AG08396 (cell line): ENCODE measurements at regions not wholly inside any gene's neighbourhood (a gene's known extent, or its start where the extent isn't known, plus 50 kb on each side); places are given as distances from the start of the nearest gene placed in this dataset.

Experiments
- DNase-seq: peaks from one replicate; pipeline ENCODE4 v3.0.0; 2012; ENCODE audit warnings: low spot score, mixed read lengths

DNA sequence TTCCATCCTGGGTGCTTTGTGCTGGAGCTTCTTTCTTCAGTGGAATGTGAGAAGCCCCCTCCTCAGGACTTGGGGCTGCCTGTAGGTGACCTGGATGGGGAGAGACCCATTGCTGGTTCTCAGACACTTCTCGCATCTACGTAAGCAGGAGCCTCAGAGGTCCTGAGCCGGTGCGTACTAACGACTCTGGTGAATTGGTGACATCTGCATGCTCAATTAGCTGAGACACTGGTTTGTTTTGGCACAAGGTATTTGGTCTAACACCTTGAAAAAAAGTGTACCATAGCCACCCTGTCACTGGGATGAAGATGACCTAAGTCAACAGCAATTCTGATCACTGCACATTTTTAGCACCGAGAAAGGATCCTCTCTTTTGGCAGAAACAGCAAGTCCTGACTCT is 57.7 kb downstream of the LRRC30 start:
- DNase-seq, result no peak

DNA sequence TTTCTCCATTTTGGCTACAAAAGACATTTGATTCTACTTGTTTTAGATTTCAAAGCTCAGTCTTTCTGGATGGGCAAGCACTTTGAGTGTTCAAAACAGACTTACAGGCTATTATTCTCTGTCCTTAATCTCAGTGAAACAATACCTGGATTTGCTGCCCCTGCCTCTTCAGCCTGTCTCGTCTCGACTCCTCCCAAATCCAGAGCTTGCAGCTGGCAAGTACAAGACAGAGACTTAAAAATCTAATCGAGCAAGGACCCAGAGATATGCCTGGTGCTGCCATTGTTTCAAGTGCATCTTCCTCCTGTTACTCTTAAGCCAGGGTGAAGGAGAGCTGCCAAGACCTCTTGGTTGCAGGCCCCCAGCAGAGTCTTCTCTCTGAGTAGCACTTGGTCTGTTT is 59.2 kb downstream of the LRRC30 start:
- DNase-seq, result no peak

DNA sequence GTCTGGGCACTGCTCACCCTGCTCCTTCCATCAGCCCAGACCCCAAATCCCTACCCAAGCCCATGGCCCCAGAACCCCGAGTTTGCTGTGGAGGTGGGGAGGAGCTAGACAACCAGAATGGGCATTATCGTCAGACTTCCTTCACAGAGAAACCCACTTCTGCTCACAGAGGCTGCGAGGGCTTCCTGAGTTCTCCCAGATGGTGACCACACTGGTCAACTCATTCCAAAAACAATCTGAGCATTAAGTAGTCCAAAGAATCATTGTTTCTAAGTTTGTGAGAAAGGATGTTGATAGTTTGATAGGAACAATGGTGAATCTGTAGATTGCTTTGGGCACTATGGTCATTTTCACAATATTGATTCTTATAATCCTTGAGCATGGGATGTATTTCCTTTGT is 60.2 kb downstream of the LRRC30 start:
- DNase-seq, result no peak

DNA sequence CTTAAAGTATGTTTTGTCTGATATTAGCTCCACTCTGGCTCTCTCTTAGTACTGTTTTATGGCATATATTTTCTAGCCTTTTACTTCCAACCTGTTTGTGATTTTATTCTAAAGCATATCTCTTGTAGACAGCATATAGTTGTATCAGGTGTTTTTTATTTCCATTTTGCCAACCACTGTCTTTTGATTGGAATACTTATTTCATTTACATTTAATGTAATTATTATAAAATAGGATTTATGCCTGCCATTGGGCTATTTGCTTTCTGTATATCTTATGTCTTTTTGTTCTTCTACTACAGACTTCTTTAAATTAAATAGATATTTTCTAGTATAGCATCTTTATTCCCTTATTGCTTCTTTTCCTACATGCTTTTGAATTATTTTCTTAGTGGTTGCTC is 67.3 kb downstream of the LRRC30 start:
- no peak for DNase-seq

DNA sequence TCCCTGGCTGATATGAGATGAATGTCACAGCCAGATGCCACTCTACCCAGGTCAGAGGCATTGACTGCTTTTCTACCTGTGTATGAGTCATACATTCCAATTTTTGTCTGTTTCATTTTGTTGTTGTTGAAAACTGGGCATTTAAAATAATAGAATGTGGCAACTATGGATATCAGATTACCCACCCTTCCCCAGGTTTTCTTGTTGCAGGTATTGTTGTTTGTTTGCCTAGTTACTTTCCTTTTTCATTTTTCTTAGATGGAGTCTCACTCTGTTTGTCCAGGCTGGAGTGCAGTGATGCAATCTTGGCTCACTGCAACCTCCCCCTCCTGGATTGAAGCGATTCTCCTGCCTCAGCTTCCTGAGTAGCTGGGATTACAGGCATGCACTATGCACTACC is 70.2 kb downstream of the LRRC30 start:
- DNase-seq, result no peak

DNA sequence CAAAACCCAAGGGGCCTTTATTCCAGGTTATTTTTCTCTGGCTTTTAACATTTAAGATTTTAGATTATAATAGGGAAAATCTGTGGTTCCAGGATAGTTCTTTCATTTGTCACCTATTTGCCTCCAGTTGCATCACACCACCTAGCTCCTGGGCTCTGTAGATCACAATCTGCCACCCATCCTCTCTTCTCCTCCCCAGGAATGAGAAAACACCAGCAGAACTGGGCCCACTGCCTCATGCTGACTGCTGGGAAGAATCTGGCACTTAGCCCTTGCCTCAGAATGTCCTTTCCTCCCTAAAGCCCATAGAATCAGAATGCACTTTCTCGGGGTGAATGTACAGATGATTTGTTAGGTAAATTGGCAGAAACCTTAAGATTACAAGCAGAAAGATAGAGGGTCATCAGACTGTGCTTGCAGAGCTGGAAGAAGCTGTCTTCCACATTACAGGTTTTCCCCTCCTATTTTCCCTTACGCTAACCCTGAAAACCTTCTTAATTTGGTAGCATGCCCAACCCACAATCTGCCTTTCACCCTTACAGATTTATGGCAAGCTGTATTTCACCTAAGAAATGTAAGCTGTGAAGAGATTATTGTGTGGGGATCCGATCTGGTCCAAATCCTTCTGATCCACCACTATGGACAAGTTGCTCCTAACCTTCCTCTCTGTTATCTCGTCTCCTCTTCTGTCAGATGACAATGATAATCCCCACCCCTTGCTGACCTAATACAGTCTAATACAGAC is 72.6 kb downstream of the LRRC30 start:
- DNase-seq, result no peak

DNA sequence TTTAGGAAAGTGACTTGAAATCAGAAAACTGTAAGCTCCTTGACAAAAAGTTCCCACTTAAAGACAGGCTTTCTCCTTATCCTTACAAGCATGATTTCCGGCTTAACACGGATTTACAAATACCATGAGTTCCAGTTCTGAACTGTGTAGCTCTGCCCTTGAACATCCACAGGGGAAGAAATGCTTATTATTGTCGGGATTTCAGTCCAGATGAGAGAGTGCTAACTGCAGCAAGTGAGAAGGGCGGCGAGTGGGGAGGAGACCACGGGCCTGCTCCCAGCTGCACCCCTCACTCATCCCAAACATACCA is 73.1 kb downstream of the LRRC30 start:
- no peak for DNase-seq

DNA sequence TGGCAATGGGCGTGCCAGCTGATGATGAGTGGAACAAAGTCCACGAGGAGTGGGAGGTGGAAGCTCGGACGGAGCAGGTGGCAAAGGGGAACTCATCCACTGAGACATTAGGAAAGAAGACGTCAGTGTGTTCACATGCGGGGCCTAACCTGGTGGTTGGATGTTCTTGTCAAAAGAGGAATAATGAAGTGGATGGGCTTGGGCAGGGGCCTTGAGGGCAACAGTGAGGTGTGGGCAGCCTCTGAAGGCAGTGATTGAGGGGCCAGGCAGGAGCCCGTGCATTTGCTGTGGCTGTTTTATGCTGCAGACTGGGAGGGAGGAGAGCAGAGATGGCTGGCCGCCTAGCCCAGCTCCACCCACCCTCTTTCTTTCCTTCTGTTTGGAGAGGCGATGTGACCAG is 74.5 kb downstream of the LRRC30 start:
- no peak for DNase-seq

DNA sequence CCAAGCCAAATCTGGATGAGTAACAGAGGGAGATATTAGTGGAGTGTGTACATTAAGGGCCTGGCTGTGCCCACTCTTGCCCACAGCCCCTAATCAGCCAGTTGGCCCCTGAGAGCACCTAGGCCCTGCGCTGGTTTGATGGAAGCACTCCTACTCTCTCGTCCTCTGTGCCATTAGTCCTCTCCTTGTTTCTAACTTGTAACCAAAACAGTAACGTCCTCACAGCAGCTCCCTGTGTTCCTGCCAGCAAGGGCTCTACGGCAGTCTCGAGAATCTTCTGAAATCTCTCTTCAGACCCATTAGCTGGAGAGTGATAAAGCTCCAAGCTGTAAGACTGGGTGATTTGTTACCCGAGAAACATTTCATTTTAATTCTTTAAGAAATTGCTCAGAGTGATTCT is 76.1 kb downstream of the LRRC30 start:
- DNase-seq, result no peak

DNA sequence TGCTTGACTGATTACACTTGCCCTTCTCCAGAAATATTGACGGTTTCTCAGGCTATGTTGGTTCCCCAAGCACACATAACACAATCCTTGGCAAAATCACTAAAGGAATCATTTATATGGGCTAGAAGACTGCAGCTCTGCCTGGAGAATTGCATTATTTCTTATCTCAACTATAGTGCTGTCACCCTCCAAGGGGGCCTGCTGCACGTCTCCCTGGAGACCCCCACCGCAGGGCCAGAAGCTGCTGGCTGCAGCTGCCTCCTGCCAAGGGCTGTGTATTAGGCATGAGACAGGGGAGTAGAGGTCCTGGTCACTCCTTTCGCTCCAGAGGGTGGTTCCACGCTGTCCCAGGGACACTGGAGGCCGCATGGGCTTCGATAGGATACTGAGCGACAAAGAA is 76.6 kb downstream of the LRRC30 start:
- no peak for DNase-seq

DNA sequence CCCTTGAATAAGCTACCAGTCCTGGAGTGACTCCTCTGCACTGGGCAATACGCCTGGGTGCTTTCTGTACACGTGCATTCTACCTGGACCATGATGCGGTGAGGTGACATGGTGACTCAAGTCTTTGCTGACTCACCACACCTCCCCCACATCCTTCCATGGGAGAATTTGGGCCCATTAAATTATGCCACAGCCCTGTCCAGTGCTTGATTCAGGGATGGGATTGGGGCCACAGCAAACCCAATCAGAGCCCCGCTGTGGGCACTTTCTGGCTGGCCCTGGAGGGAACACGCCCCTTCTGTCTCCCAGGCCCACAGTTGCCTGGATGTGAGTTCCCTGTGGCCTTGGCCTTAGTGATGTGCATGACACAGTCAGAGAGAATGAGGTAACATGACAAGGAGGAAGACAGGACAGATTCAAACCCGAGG is 86.9 kb downstream of the LRRC30 start:
- no peak for DNase-seq

DNA sequence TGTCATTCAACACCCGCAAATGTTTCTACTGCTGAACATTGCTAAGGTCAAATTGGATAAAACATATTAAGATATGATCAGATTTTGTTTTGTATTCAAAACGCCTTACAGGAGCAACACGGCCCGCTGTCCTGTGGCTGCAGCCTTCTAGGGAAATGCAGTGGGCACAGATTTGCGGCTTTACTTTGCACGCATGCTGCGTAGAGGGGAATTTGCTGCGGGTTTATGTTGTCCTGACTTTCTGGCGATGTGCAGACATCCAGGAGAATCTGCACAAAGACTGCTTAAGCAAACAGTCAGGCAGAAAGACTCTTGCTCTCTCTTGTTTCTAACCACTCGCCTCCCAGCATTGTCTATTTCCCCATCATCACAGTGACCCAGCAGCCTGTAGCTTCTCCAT is 88.3 kb downstream of the LRRC30 start:
- DNase-seq, result no peak

DNA sequence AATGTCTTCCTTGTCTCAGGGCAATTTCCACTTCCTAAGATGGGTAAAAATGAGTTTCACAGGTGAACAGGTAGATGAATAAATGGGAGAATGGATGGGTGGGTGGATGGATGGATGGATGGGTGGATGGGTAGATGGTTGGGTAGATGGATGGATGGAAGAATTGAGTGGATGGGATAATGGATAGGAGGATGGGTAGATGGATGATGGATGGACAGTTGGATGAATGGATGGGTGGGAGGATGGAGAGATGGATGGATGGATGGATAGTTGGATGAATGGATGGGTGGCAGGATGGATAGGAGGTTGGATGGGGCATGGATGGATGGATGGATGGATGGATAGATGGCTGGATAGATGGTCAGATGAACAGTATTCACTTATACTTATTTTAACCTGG is 90.9 kb downstream of the LRRC30 start:
- no peak for DNase-seq

DNA sequence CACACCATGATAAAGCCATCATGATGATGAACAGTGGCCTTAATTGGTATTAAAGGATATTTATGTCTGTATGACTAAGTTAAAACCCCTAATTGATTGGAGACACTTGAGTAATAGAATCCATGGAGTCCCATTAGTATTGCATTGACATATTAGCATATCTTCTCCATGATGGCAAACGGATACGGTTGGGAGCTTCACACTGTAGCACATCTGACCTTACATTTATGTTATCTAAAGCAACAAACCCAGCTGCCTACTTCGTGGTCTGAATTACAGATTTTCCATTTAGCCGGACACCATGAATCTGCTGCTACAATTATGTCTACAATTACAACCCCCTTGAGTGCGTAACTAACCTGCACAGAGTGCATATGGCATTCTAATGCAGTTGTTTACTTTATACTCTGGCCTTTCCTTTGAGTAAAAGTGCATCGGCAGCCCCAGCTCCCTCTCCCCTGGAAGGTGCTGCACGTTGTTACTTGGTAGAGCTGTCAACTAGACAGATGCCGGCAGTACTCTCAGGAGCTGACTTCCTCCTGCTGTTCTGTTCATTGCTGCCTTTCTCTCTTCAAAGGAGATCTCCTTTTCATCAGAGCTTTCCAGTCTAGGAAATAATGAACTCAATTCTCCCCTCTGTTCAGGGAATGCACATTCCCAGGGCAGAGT is 92.1 kb downstream of the LRRC30 start:
- no peak for DNase-seq

DNA sequence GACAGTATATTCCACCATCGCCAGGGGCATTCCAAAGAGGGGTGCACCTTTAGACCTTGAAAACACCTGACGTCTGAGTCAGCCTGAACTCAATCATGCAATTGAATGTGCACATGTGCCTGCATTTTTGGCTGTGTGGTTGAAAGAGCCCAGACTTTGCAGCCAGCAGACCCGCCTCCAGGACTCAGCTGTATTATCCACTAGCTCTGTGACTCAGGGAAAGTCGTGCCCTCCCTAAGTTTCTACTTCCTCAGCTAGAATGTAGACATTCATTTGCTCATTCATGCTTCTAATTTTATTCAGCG is 94.2 kb downstream of the LRRC30 start:
- DNase-seq, result no peak

DNA sequence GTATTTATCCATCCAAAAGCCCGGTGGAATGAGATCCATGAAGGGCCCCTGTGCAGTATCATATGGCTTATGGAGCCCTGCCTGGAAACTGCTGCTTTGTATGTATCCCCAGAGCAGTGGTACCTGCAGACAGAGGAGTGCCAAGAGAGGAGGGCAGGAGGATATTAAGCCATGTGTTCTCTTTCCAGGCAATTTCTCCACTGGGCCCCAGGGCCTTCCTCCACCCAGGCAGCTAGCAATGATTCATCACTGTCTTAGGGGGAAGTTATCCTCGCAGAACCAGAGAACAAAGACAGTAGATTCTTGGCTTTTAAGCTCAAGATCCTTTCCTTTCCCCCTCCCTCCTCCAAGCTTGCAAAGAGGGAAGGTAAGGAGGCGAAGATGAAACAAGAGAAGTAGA is 98.1 kb downstream of the LRRC30 start:
- no peak for DNase-seq

DNA sequence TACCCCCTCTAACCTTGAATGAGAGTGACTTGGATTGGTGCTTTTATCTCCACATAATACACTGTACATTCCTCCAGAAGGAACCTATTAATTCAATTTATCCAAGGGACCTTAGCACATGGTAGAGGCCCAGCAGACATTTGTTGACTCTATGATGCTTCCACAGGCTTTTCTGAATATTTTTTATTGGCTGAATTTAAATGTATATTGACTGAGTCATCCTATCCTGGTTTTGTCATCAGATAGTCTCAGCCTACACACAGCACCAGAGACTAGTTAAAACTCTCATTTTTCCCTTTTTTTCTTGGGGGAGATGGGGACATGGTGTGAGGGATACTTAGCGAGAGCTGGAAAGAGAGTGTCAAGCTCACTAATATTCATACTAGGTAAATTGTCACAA is 101.6 kb downstream of the LRRC30 start:
- DNase-seq, result no peak

DNA sequence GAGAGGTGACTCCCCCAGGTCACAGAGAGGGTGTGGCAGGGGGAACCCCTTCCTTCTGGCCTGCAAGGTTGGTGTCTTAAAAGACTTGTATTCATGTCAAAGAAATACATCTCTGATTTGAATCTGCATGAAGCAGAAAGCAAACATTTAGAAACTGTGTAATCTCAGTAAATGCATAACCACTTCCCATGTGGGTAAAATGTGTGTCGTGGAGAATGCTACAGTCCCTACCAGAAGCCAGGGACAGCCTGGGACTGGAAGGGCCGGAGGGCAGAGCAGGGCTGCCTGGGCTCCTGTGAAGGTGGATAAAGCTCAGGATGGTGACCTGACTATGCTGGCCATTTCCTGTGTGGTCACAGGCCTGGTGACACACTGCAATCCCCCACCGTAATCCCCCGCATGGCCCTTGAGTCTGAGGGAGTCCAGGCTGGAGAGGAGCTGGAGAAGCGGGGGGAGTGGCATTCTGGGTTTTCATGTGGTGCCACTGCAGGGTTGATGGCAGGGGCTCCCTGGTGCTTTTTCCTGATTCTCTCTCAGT is 102.2 kb downstream of the LRRC30 start:
- DNase-seq, result no peak

DNA sequence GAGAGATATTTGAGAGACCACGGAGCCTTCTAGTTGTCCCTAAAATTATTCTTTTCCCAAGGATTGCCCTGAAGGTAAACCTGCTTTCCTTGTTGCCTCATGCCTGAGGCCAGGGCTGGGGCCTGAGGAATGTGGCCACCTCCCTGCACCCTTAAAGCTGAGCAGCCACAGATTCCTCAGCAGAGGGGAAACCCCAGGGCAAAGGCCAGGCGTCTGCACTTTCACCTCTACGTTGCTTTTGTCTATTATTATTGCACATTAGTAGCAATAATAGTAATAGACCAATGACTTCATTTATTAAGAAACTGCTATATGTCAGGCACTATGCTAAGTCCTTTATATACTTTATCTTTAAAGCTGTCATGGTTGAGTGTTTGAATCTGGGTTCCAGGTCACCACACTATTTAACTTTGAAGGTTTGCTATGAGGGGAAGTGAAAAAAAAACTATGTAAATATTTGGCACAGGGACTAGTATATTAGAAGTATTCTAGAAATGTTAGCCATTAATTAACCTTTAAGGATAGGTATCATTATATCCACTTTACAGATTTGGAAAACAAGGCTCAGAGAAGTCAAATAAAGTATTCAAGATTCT is 104.2 kb downstream of the LRRC30 start:
- no peak for DNase-seq

DNA sequence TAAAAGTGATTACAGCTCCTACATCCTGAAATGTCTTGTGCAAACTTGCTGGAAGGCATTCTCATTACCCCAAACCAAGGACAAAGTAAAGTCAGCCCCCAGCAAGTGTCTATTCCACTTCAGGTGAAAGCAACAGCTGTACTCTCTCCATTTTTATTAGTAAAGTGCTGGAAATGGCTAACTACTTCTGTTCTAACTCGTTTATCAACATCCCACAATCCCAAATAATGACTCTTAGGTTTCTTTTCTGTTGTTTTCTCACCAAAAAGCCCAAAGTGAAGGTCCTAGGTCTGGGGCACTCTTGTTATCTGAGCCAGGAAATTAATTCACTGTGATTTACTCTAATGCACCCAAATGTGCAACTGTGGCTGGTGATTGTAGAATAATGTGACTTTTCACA is 105.7 kb downstream of the LRRC30 start:
- no peak for DNase-seq

DNA sequence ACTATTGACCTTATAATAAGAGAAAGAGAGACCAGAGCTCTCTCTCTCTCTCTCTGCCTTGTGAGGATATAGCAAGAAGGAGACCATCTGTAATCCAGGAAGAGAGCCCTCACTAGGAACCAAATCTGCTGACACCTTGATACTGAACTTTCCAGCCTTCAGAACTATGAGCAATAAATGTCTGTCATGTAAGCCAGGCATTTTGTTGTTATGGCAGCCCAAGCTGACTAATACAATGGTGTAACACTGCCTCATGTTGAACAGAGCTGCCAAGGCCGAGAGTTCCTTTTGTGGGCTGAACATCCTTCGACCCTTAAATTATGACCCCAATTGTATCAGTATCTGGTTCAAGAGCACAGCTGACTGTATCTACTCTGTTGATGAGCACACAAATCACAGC is 108.0 kb downstream of the LRRC30 start:
- DNase-seq, result no peak

DNA sequence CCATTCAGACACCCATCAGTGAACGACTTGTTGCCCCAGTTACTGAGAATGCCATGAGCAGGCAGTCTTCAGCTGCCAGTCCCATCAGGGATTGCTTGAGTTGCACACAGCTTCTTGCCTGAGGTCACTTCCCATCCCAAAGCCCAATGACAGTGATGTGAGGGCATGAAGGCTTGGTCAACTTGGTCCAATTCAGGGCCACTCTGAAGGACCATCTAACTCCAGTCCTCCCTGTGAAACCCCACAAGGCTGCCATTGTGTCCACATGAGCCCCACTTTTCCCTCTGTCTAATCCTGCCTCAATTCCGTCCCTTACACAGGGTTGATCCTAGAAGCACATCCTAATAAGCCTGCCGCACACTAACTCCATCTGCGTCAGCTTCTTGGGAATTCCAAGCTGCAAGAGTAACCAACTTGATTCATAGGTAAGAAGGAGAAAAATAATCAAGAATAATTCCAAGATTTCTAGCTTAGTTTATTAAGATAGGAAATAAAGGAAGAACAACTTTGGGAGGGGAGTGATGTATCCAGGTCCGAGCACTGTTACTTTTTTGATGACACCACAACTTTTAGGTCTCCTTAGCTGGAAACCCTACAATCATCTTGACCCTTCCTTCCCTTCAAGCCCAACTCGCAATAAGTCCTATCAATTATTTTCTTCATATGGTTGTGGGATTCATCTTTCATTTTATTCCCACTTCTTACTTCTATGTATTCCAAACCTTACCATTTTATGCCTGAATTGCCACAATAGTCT is 110.9 kb downstream of the LRRC30 start:
- DNase-seq, result no peak
